GM21367 (cell line): ENCODE measurements at regions not wholly inside any gene's neighbourhood (a gene's known extent, or its start where the extent isn't known, plus 50 kb on each side); places are given as distances from the start of the nearest gene placed in this dataset.

Source experiments
- ATAC-seq: cut with Tn5 transposase; IDR thresholded peaks from one replicate; pipeline ENCODE4 v1.9.1; 2021; ENCODE audit not compliant: unreplicated experiment

GRCh38 chr2:5985536-5986385, 293.6 kb downstream of the SOX11 start:
- ATAC-seq = no peak

GRCh38 chr2:5986801-5987787, 294.9 kb downstream of the SOX11 start:
- no peak for ATAC-seq

DNA sequence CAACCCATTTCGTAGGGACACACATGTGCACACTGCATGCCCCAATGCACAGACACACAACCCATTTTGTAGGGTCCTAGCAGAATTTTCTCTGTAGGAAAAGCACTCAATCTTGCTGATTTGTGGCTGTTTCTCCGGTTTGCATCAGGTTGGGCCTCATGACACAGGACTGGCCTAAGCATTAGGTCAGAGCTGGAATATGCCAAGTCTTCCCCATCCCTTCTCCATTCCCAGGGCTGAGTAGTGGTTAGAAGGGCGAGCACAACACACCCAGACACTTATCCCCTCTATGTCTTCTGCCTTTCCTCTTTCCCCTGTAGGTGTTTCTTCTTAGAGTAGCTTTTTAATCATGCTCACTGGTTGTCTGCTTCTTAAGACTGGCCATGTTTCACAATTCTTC, 295.9 kb downstream of the SOX11 start:
- no peak for ATAC-seq

GRCh38 chr2:5990086-5990485, 297.9 kb downstream of the SOX11 start:
- ATAC-seq = no peak

DNA sequence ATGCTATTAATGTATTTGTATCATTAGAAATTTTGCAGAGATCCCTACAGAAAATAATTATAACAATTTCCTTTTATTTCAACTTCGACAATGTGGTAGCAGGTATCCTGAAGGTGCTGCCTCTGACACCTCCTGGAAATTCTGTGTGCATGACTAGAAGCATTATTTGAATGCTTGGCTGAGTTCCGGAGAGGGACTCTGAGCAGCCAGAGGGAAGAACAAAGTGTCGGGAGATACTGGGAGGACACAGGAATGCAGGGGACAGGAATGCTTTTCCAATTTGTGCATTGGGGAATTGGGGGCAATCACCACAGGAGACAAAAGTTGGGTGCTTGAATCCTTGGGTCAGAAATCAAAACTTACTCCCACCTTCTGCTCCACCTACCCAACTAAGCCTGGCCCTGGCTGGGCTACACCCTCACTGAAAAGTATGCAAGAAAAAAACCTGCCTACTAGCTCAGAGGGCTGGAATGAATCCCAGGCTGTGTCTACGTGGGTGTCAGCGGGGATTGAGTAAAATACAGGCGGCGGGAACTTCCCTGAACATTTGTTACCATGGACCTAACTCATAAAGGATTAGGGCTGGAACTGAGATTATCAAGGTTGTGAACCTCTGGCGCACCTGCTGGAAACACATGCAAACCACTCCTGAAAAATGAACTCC, 299.3 kb downstream of the SOX11 start:
- no peak for ATAC-seq

- no peak for ATAC-seq
These were observed 303.6 kb downstream of the SOX11 start for GRCh38 chr2:5995832-5996231.

- ATAC-seq = no peak
These were observed 316.0 kb downstream of the SOX11 start for GRCh38 chr2:6008186-6008585.

DNA sequence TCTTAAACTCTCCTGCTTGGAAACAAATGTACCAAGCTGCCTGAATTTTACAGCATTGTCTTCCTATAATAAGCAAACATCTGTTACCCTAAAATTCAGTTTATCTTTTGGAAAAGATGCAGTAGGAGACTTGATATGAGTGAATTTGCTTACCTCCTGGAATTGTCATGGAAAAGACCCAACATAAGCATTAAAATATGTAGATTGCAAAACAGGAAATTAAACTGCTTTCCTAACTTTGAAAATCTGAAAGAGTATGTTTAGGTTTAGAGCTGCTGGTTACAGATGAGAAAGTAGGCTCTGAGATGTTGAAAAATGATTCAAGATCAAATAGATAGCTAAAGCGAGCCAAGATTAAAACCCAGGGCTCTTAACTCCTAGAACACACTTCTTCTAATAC, 316.5 kb downstream of the SOX11 start:
- ATAC-seq = no peak

DNA sequence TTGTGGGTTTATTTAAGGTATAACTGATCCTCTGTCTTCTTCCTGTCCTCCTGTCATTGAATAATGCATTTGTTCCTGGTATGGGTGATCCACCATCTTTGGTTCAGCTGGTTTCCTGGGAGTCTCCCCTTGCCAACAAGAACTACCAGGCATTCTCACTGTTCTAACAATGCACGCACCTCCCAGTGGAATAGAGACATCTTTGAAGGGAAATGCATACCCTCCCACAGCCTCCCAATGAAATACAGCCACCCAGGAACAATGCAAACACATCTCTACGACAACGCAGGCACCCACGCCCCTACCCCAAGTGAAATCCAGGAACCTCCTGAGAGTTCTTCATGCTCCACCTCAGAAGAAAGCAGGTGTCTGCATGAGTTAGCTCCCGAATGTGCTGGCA, 318.0 kb downstream of the SOX11 start:
- no peak for ATAC-seq

DNA sequence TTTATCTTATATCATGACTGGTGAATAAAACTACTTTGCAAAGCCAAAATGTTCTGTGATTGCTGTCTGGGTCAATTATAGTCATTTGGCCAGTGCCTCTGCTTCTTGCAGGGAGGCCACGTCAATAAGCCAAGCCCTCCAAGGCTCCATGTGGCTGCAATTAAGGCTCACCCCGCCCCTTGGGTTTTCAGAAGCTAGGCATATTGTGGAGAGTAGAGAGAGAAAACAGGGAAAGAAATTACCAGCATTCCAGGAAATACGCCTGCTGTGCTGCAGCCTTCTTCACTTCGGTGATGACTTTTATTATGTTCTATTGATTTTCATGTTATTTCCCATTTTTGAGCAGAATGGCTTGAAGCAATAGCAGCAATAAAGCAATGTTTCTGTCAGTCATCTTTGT, 319.7 kb downstream of the SOX11 start:
- ATAC-seq = no peak

DNA sequence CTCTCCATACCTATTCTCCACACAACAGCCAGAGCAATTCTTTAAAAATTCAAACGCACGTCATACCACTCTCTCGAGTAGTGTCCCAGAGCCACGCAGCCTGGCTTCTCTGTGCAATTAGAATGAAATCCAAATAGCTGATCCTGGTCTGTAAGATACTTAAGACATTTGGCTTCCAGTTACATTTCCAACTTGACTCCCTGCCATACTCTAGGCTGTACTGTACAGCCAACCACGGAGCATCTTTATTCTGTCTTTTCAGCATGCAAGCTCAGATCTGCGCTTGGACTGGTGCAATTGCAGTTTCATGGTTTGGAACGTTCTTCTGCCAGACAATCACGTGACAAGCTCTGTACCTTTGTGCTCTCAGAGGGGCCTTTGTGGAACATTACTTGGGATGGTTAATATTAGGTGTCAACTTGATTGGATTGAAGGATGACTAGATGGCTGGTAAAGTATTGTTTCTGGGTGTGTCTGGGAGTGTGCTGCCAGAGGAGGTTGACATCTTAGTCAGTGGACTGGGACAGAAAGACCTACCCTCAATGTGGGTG, 325.6 kb downstream of the SOX11 start:
- ATAC-seq = no peak

DNA sequence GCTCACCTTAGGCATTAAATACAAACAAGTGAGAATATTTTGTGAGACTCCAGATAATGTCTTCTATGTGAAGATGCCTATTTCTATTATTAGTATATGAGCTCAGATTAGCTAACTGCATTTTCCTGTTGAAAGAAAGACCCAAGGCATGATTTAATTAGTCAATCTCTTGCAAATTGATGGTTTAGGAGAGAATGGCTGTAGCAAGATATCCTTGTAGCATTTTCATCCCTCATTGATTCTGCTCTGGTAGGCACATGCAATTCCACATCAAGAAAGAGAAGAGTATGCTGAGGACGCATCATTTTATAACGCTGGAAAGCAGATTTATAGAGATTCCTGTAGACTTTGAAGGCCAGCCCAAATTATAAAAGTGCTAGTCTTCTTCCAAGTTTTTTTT, 332.0 kb downstream of the SOX11 start:
- ATAC-seq = no peak

DNA sequence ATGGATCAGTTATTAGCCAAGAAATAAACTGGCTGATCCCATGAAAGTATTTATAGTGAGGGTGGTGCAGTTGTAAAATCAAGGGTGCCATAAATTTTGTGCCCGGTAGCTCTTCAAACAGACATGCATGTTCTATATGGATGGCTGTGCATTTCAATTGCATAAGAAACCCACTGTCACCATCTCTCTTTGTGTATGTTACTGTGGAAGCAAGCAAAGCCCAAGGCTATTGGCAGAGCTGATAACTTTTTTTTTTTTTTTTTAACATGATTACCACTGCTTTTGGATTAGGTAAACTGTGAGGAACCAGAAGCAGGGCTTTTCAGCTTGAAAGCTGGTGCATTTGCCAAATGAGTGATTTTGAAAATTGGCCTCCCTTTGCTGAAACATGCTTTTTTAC, 332.6 kb downstream of the SOX11 start:
- ATAC-seq = no peak

GRCh38 chr2:6025391-6025790, 333.2 kb downstream of the SOX11 start:
- ATAC-seq = no peak

DNA sequence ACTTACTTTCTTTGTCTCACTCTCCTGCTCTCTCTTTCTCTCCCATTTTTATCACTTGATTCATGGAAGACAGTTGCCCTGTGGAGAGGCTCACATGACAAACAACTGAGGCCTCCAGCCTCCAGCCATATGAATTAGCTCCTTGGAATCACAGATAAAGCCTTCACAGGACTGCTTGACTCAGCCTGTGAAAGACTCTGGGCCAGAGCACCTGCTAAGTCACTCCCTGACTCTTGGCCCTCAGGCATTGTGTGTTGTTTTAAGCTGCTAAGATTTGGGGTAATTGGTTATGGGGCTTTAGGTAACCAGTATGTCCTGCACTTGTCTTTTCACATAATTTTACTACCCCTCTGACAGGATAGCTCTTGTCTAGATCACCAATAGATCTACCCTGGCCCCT, 334.9 kb downstream of the SOX11 start:
- ATAC-seq = no peak

GRCh38 chr2:6031200-6031867, 339.1 kb downstream of the SOX11 start:
- ATAC-seq = no peak

GRCh38 chr2:6036211-6036610, 344.0 kb downstream of the SOX11 start:
- no peak for ATAC-seq

DNA sequence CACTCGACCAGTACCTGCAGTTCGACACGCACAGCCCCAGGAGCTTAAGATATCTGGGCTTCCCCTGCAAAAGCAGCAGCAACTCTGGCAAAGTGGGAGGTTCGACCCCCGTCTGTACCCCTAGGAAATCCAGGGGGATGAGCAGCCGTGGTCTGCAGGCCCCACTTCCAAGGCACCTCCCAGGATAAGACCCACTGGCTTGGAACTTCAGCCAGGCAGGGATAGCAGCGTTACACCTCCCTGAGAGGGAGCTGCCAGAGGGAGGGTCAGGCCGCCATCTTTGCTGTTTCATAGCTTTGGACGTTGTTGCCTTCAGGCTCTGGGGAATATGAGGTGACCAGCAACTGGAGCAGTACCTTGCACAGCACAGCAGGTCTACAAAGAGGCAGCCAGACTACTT, 351.1 kb downstream of the SOX11 start:
- ATAC-seq = no peak

GRCh38 chr2:6052649-6053048, 360.5 kb downstream of the SOX11 start:
- ATAC-seq = no peak

DNA sequence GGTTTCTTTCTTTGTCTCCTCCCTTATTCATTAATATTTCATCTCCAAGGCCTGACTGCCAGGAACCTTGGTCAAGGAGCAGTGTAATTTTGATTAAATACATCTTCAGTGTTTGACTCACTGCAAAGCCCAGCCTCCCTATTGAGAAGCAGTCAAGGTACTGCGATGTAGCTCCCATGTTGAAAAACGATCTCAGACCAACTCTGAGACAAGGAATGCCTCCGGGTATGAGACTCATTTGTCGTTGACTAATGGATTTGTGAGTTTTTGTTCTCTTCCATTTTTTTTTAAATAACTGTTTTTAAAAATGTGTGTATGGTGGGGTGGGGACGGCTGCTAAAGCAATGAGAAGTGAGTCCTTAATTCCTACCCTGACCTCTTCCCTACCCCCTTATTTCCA, 361.6 kb downstream of the SOX11 start:
- no peak for ATAC-seq
